Neural cell (in vitro differentiated cells): ENCODE measurements at regions not wholly inside any gene's neighbourhood (a gene's known extent, or its start where the extent isn't known, plus 50 kb on each side); places are given as distances from the start of the nearest gene placed in this dataset.

Experiments used
- H2AFZ ChIP-seq: fragments of 200-600, 300-800 bp; sonication (generic), shearing (Covaris generic); 2 replicates; pipeline ENCODE4 v1.6.0; 2014; ENCODE audit warnings: low read depth, mild to moderate bottlenecking, antibody characterized with exemption, low read length, moderate library complexity
- H3F3A ChIP-seq: fragments of 200-600 bp; shearing (Covaris generic); 2 replicates; pipeline ENCODE4 v1.6.1; 2016; ENCODE audit warnings: mild to moderate bottlenecking, moderate library complexity, mixed read lengths, antibody characterized with exemption, low read length; ENCODE audit not compliant: insufficient read depth, poor library complexity, severe bottlenecking
- H3K27ac ChIP-seq: fragments of 200-600, 300-800 bp; sonication (generic), shearing (Covaris generic); 2 replicates; pipeline ENCODE4 v1.5.1; 2014; ENCODE audit warnings: mild to moderate bottlenecking, low read length, moderate library complexity
- H3K27me3 ChIP-seq: fragments of 300-800, 200-600 bp; sonication (generic), shearing (Covaris generic); 2 replicates; pipeline ENCODE4 v1.6.0; 2014; ENCODE audit warnings: mild to moderate bottlenecking, low read depth, low read length, moderate library complexity; ENCODE audit not compliant: insufficient read depth
- H3K36me3 ChIP-seq: fragments of 300-800, 200-600 bp; sonication (generic), shearing (Covaris generic); 2 replicates; pipeline ENCODE4 v1.5.1; 2014; ENCODE audit warnings: mild to moderate bottlenecking, antibody characterized with exemption, low read length, moderate library complexity; ENCODE audit not compliant: insufficient read depth
- H3K4me2 ChIP-seq: fragments of 300-800, 200-600 bp; sonication (generic), shearing (Covaris generic); 2 replicates; pipeline ENCODE4 v1.6.0; 2014; ENCODE audit warnings: mild to moderate bottlenecking, low read length
- H3K4me3 ChIP-seq: fragments of 300-800, 200-600 bp; sonication (generic), shearing (Covaris generic); 2 replicates; pipeline ENCODE4 v1.5.1; 2014; ENCODE audit warnings: mild to moderate bottlenecking, low read length, moderate library complexity
- H3K79me2 ChIP-seq: fragments of 200-600 bp; shearing (Covaris generic); replicated peaks from 2 replicates; pipeline ENCODE4 v1.6.0; 2014; ENCODE audit warnings: mild to moderate bottlenecking, low read length, moderate library complexity; ENCODE audit not compliant: insufficient read depth
- H3K9ac ChIP-seq: fragments of 300-800, 200-600 bp; sonication (generic), shearing (Covaris generic); 2 replicates; pipeline ENCODE4 v1.6.1; 2016; ENCODE audit warnings: mild to moderate bottlenecking, low read length, mixed read lengths
- H3K9me2 ChIP-seq: fragments of 200-600 bp; shearing (Covaris generic); 2 replicates; pipeline ENCODE4 v1.6.1; 2016; ENCODE audit warnings: mild to moderate bottlenecking, low read length, mixed read lengths; ENCODE audit not compliant: insufficient read depth
- H3K9me3 ChIP-seq: fragments of 200-600, 300-800 bp; sonication (generic), shearing (Covaris generic); 2 replicates; pipeline ENCODE4 v1.6.1; 2016; ENCODE audit warnings: mild to moderate bottlenecking, mixed run types, low read length, moderate library complexity, mixed read lengths
- H4K20me1 ChIP-seq: fragments of 200-600 bp; shearing (Covaris generic); 2 replicates; pipeline ENCODE4 v1.6.1; 2016; ENCODE audit warnings: mild to moderate bottlenecking, mixed run types; ENCODE audit not compliant: insufficient read depth
- CTCF ChIP-seq: fragments of 450-650 bp; IDR thresholded peaks from 2 replicates; pipeline ENCODE4 v1.5.1; 2014; ENCODE audit warnings: antibody characterized with exemption, mild to moderate bottlenecking, moderate library complexity; ENCODE audit not compliant: poor library complexity, severe bottlenecking
- EP300 ChIP-seq: fragments of 450-650 bp; conservative IDR thresholded peaks from 2 replicates; pipeline ENCODE4 v1.6.1; 2014; ENCODE audit warnings: antibody characterized with exemption, mild to moderate bottlenecking, moderate library complexity; ENCODE audit not compliant: poor library complexity, severe bottlenecking
- EZH2 ChIP-seq: fragments of 200-600, 300-800 bp; shearing (Covaris generic), sonication (generic); IDR thresholded peaks from 2 replicates; pipeline ENCODE4 v1.6.1; 2014; ENCODE audit warnings: antibody characterized with exemption, low read length, borderline replicate concordance, mild to moderate bottlenecking; ENCODE audit not compliant: insufficient read depth, poor library complexity, severe bottlenecking
- MXI1 ChIP-seq: fragments of 450-650 bp; conservative IDR thresholded peaks from 2 replicates; pipeline ENCODE4 v1.6.1; 2014; ENCODE audit warnings: antibody characterized with exemption, mild to moderate bottlenecking; ENCODE audit not compliant: poor library complexity, severe bottlenecking
- POLR2AphosphoS5 ChIP-seq: IDR thresholded peaks from 2 replicates; pipeline ENCODE4 v1.6.1; 2012
- RAD21 ChIP-seq: fragments of 450-650 bp; conservative IDR thresholded peaks from 2 replicates; pipeline ENCODE4 v1.6.1; 2014; ENCODE audit warnings: antibody characterized with exemption, mild to moderate bottlenecking, moderate library complexity
- REST ChIP-seq: IDR thresholded peaks from 2 replicates; pipeline ENCODE4 v1.6.1; 2012; ENCODE audit warnings: borderline replicate concordance
- SMC3 ChIP-seq: fragments of 450-650 bp; conservative IDR thresholded peaks from 2 replicates; pipeline ENCODE4 v1.6.1; 2014; ENCODE audit warnings: antibody characterized with exemption, mild to moderate bottlenecking, moderate library complexity; ENCODE audit not compliant: poor library complexity
- TAF1 ChIP-seq: IDR thresholded peaks from 2 replicates; pipeline ENCODE4 v1.6.1; 2012; ENCODE audit warnings: low read depth

DNA sequence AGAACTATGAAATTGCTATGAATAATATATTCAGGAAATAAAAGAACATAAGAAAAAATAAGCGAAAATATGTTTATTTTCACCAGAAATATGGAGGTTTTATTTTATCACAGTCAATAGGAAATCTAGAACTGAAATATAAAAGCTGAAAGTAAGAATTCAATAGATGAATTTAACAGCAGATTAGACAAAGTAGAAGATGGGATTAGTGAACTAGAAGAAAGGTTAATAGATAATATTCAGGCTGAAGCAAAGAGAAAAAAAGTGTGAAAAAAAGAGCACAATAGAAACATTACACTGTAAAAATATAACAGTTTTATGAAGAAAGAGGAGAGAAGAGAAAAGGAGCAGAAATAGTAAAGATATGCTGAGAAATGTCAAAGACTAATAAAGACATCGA, 1152.1 kb downstream of the FAT4 start:
- Histone ChIP-seq H3K9ac (no peak overlapping the region), H3K27me3 (no peaks in the 10 kb centered on the region), H2AFZ (no peak overlapping the region), H3K4me2 (no peak overlapping the region), H3K27ac (no peak overlapping the region), H3K36me3 (no peaks in the 10 kb centered on the region), H3K4me3 (no peak overlapping the region), H3F3A (no peaks in the 10 kb centered on the region), H4K20me1 (no peaks in the 10 kb centered on the region), H3K79me2 (no peaks in the 10 kb centered on the region), H3K9me3 (no peaks in the 10 kb centered on the region), H3K9me2 (no peaks in the 10 kb centered on the region)
- TF ChIP-seq CTCF = no peak
- TF ChIP-seq REST = no peak

DNA sequence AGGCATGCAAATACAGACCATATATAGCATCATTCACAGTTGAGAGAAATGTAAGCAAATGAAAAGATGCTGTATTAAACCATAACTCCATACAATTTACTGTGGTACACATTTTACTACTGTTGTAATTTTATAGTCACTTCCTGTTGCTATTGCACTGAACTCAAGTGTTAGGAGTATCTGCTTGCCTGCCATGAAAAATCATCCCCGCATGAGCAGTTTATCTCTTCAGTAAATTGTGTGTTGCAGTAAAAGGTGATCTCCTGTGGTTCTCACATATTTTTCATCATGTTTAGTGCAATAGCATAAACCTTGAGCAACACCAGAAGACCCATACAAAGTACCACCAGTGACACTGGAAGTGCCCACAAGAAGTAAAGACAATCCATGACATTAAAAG, 1153.4 kb downstream of the FAT4 start:
- Histone ChIP-seq H4K20me1 (no peaks in the 10 kb centered on the region), H3K9me3 (no peaks in the 10 kb centered on the region), H2AFZ (no peak overlapping the region), H3K27me3 (no peaks in the 10 kb centered on the region), H3K27ac (no peak overlapping the region), H3K4me3 (no peak overlapping the region), H3F3A (no peaks in the 10 kb centered on the region), H3K4me2 (no peak overlapping the region), H3K9me2 (no peaks in the 10 kb centered on the region), H3K79me2 (no peaks in the 10 kb centered on the region), H3K36me3 (no peaks in the 10 kb centered on the region), H3K9ac (no peak overlapping the region)
- TF ChIP-seq RAD21 = no peak
- TF ChIP-seq TAF1 = no peak
- no peak for TF ChIP-seq EP300
- TF ChIP-seq SMC3 = no peak
- TF ChIP-seq CTCF = no peak
- no peak for TF ChIP-seq POLR2AphosphoS5
- no peak for TF ChIP-seq REST
- TF ChIP-seq EZH2 = no peak
- no peak for TF ChIP-seq MXI1
